Sigmoid colon (tissue), 4 donors: ENCODE measurements at regions not wholly inside any gene's neighbourhood (a gene's known extent, or its start where the extent isn't known, plus 50 kb on each side); places are given as distances from the start of the nearest gene placed in this dataset.

ENCODE experiments used
- CTCF ChIP-seq, 4 experiments: fragments of 450-650 bp in 3 of 4; fragments of 200-600 bp in 1 of 4; IDR thresholded peaks; one replicate each; pipeline ENCODE4 v1.5.1; 2016 to 2019; ENCODE audit warnings: antibody characterized with exemption in 4 of 4, mild to moderate bottlenecking in 3 of 4, moderate library complexity in 2 of 4
- EP300 ChIP-seq, 4 donors: sonication (generic); formaldehyde crosslinking; IDR thresholded peaks; one replicate each; pipeline ENCODE4 v1.6.1; 2017; ENCODE audit warnings: antibody characterized with exemption in 4 of 4
- POLR2A ChIP-seq, 2 donors: fragments of 450-650 bp; IDR thresholded peaks; one replicate each; pipeline ENCODE4 v1.6.1; 2016; ENCODE audit warnings: antibody characterized with exemption in 2 of 2, mild to moderate bottlenecking in 2 of 2, moderate library complexity in 2 of 2
- POLR2AphosphoS5 ChIP-seq, 4 donors: sonication (generic); formaldehyde crosslinking; IDR thresholded peaks; one replicate each; pipeline ENCODE4 v1.6.1; 2017; ENCODE audit warnings: antibody characterized with exemption in 4 of 4

DNA sequence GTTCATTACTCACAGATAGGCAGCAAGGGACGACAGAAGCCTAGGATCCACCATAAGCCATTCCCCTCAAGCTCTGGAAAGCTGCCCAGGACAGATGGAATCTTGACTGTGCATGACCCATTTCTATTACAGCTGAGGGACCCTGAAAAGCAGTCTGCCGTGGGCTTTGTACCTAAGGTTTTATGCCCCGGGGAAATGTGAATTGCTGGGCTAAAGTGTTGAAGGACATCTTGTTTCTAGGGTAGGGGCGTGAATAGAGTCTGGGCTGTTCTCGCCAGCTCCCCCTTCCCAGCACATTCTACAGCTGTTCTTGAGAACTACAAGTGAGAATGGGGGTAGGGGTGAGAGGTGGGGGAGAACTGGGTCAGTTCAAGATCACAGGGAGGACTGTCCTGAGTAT is 53.6 kb upstream of the TMTC4 start:
- TF ChIP-seq CTCF (IDR thresholded peaks at IDR 0.05) (no peak), POLR2AphosphoS5 (IDR thresholded peaks at IDR 0.05) (no peak), POLR2A (IDR thresholded peaks at IDR 0.05) (no peak), EP300 (IDR thresholded peaks at IDR 0.05) (no peak)
